ENCODE measurements at regions not wholly inside any gene's neighbourhood (a gene's known extent, or its start where the extent isn't known, plus 50 kb on each side); places are given as distances from the start of the nearest gene placed in this dataset.

DNA sequence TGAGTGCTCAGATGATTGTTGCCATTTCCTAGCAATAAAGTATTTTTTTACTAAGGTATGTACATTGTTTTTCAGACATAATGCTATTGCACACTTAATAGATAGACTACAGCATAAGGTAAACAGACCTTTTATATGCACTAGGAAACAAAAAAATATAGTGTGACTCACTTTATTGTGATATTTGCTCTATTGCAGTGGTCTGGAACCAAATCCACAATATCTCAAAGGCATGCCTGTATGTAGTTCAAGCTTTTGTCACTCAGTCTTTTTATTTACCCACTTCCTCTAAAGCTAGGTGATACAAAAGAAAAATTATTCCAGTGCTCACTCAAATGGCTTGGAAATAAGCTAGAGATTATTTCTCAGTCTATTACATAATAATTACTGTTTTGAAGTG is 209.9 kb upstream of the VEPH1 start:
- TF ChIP-seq, protein P1, sequence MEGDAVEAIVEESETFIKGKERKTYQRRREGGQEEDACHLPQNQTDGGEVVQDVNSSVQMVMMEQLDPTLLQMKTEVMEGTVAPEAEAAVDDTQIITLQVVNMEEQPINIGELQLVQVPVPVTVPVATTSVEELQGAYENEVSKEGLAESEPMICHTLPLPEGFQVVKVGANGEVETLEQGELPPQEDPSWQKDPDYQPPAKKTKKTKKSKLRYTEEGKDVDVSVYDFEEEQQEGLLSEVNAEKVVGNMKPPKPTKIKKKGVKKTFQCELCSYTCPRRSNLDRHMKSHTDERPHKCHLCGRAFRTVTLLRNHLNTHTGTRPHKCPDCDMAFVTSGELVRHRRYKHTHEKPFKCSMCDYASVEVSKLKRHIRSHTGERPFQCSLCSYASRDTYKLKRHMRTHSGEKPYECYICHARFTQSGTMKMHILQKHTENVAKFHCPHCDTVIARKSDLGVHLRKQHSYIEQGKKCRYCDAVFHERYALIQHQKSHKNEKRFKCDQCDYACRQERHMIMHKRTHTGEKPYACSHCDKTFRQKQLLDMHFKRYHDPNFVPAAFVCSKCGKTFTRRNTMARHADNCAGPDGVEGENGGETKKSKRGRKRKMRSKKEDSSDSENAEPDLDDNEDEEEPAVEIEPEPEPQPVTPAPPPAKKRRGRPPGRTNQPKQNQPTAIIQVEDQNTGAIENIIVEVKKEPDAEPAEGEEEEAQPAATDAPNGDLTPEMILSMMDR (IDR thresholded peaks at IDR 0.05), result no peak
- no peak for TF ChIP-seq POLR2A (IDR thresholded peaks at IDR 0.05)
